Mucosa of descending colon (tissue), 3 donors: ENCODE measurements at regions not wholly inside any gene's neighbourhood (a gene's known extent, or its start where the extent isn't known, plus 50 kb on each side); places are given as distances from the start of the nearest gene placed in this dataset.

ENCODE experiments used
- ATAC-seq: fragments of 200-7000 bp; cut with Tn5 transposase; one replicate; pipeline ENCODE4 v1.9.1; 2020; ENCODE audit warnings: mild to moderate bottlenecking, moderate library complexity
- DNase-seq, 3 donors: peaks; one replicate each; pipeline ENCODE4 v3.0.0-alpha.2; 2020
- H3K36me3 ChIP-seq: fragments of 200-600 bp; one replicate; pipeline ENCODE4 v1.8.0; 2021; ENCODE audit warnings: low read depth, mild to moderate bottlenecking
- H3K4me1 ChIP-seq: fragments of 200-600 bp; one replicate; pipeline ENCODE4 v1.8.0; 2021; ENCODE audit warnings: low read depth, mild to moderate bottlenecking
- H3K4me3 ChIP-seq: fragments of 200-600 bp; one replicate; pipeline ENCODE4 v1.8.0; 2021; ENCODE audit warnings: mild to moderate bottlenecking
- H3K9me3 ChIP-seq: fragments of 200-600 bp; one replicate; pipeline ENCODE4 v1.8.0; 2021; ENCODE audit warnings: mild to moderate bottlenecking
- intact Hi-C, 2 donors: fragments of 100-400 bp; cut with DNase I in 1 of 2; cut with micrococcal nuclease in 1 of 2; formaldehyde crosslinking; loops; one replicate each; pipeline versions ENCODE4 v1.11.0 to v1.11.1; 2022; cut with DNase I, micrococcal nuclease
- TF ChIP-seq, protein P1 (sequence below): fragments of 200-600 bp; IDR thresholded peaks from one replicate; pipeline ENCODE4 v1.8.0; 2022; ENCODE audit warnings: antibody characterized with exemption, mild to moderate bottlenecking
- donor health status: DM: no; HTN: no; CAD: no; lungs with moderate emphysema.
- donor health status: DM: no; HTN: no; CAD: no.
- donor health status: DM: no; HTN: yes; CAD: no.

- no peaks in the 10 kb centered on the region for H3K4me1 ChIP-seq
- no peaks in the 10 kb centered on the region for H3K36me3 ChIP-seq
- DNase-seq (no peak), ATAC-seq (no peak)
- no peak overlapping the region for H3K4me3 ChIP-seq
- H3K9me3 ChIP-seq: no peaks in the 10 kb centered on the region
- intact Hi-C loops: no loop called here
- TF ChIP-seq, protein P1, sequence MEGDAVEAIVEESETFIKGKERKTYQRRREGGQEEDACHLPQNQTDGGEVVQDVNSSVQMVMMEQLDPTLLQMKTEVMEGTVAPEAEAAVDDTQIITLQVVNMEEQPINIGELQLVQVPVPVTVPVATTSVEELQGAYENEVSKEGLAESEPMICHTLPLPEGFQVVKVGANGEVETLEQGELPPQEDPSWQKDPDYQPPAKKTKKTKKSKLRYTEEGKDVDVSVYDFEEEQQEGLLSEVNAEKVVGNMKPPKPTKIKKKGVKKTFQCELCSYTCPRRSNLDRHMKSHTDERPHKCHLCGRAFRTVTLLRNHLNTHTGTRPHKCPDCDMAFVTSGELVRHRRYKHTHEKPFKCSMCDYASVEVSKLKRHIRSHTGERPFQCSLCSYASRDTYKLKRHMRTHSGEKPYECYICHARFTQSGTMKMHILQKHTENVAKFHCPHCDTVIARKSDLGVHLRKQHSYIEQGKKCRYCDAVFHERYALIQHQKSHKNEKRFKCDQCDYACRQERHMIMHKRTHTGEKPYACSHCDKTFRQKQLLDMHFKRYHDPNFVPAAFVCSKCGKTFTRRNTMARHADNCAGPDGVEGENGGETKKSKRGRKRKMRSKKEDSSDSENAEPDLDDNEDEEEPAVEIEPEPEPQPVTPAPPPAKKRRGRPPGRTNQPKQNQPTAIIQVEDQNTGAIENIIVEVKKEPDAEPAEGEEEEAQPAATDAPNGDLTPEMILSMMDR: no peak
Measured at GRCh38 chr5:99788482-99788881, 746.7 kb upstream of the FAM174A start.

DNA sequence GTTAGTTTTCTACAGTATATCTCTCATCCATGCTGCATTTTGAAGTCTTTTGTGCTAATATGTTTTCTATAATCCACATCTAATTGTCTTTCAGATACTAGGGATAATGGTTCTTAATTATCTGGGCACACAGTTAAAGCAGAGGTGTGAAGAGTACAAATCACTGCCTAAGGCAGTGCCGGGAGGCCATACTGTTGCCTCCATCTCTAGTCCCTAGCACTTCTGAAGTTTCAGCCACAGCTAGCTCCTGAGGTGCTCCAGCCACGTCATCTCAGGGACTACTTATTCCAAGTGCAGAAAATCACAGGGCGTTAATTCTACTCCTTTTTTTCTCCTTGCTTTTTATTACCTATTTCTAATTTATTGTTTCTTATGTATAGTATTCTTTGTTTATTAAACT lies 760.0 kb upstream of the FAM174A start:
- Histone ChIP-seq H3K4me1 (no peaks in the 10 kb centered on the region), H3K4me3 (no peak overlapping the region), H3K9me3 (no peaks in the 10 kb centered on the region), H3K36me3 (no peaks in the 10 kb centered on the region)
- intact Hi-C loops: no loop called here
- no peak for ATAC-seq
- DNase-seq: no peak
- TF ChIP-seq, protein P1: no peak

DNA sequence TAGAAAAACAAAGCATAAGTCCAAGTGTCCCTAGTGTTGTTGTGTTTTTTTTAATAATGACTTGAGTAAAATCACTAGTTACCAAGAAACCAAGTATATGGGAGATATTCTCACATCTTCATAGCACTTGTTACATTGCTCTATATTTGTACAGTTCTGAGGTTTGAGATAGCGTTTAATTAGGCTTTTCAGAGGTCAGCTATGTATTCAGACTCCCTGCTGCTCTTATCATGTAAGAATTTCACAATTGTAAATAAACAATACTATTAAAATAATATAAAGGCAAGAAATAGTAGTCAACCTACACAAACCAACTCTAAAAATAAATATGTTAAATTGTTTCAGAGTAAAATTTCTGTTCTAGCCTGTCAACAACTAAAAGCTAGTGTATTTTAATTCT lies 761.9 kb upstream of the FAM174A start:
- intact Hi-C loops: no loop called here
- Histone ChIP-seq H3K9me3 (no peaks in the 10 kb centered on the region), H3K36me3 (no peaks in the 10 kb centered on the region), H3K4me1 (no peaks in the 10 kb centered on the region), H3K4me3 (no peak overlapping the region)
- ATAC-seq (no peak), DNase-seq (no peak)
- TF ChIP-seq, protein P1: no peak

GRCh38 chr5:99771296-99771695 lies 763.9 kb upstream of the FAM174A start:
- no peak for ATAC-seq
- intact Hi-C loops: no loop called here
- TF ChIP-seq, protein P1: no peak

GRCh38 chr5:99765011-99765410 lies 770.2 kb upstream of the FAM174A start:
- no peaks in the 10 kb centered on the region for H3K4me1 ChIP-seq
- ATAC-seq (no peak), DNase-seq (no peak)
- no peak overlapping the region for H3K4me3 ChIP-seq
- no peaks in the 10 kb centered on the region for H3K36me3 ChIP-seq
- intact Hi-C loops: no loop called here
- peaks cover 2% of the 10 kb centered on the region for H3K9me3 ChIP-seq
- TF ChIP-seq, protein P1: no peak

More at GRCh38 chr5:99771296-99771695, 763.9 kb upstream of the FAM174A start:
- H3K4me1 ChIP-seq: no peaks in the 10 kb centered on the region
- no peak overlapping the region for H3K4me3 ChIP-seq
- no peaks in the 10 kb centered on the region for H3K9me3 ChIP-seq
- H3K36me3 ChIP-seq: no peaks in the 10 kb centered on the region
- no peak for DNase-seq
